ENCODE measurements at regions not wholly inside any gene's neighbourhood (a gene's known extent, or its start where the extent isn't known, plus 50 kb on each side); places are given as distances from the start of the nearest gene placed in this dataset.
"Not testable (repeated sequence)": the region's sequence is repeated elsewhere in the genome, so short reads cannot be mapped to it uniquely, and the experiment has no call there.

- no peak for DNase-seq (ENCODE audit: low spot score)
Measured at GRCh38 chr4:94014484-94015136, 186.1 kb downstream of the ATOH1 start.

DNA sequence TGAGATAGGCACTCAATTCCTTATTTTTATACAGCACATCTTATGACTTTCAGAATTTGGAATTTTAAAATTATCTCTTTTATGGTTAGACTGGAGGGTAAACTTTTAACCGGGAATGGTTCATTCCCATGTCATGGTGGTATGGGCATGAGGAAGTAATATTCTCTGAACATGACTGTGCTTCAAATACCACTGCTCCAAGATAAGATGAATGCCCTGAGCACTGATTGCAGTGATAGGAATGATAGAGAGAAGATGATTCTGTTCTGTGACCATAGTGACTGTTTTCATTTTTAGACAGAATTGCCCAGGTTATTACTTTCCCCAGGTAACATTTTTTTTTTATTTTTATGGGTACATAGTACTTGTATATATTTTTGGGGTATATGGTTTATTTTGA is 187.4 kb downstream of the ATOH1 start:
- no peak for DNase-seq (ENCODE audit: low spot score)

DNA sequence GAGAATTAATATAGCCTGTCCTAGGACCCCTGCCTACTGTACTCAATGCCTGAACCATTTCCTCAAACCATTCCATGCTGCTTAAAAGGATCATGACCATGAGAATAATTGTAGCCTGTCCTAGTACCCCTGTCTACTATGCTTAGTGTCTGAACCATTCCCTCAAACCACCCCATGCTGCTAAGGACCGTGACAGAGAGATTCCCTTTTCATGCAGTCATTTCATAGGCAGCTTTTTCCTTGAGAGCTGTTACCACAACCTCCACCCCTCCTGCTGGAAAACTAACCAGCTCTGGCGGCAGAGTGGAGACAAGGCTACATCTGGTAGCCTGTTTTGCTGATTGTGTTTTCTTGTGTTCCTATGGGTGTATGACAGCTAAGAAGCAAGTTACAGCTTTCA is 174.9 kb upstream of the SMARCAD1 start:
- peak; percentile 45 for DNase-seq (ENCODE audit: low spot score)

- peak; percentile 41 for DNase-seq (ENCODE audit: low spot score)
Measured at GRCh38 chr4:94036964-94037363, 170.7 kb upstream of the SMARCAD1 start.

DNA sequence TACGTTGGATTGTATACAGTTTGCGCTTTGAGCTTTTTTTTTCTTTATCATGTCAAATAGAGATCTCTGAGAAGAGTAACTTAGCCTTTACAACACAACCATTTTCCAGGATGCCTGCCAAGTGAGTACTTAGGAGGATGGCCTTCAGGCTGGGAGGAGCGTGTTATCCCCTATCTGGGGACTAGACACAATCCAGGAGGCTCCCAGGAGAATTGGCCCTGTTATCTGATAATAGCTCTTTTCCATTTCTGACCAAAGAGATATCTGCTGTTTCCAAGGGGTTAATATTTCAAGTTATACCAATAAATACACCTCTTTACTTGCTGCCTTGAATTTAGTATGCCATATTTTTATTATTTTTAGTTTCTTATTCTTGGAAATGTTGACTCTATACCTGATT is 169.5 kb upstream of the SMARCAD1 start:
- DNase-seq (ENCODE audit: low spot score) = peak; percentile 13

DNA sequence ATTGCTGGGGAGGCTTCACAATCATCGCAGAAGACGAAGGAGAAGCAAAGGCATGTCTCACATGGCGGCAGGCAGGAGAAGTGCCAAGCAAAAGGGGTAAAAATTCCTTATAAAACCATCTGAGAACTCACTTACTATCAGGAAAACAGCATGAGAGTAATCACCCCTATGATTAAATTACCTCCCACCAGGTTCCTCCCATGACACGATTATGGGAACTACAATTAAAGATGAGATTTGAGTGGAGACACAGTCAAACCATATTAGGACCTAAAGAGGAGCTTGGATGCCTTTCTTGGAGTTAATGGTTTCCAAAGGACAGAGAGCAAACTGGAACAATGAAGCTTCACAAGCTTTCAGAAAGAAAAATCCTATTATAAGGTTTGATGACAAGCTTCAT is 168.4 kb upstream of the SMARCAD1 start:
- DNase-seq (ENCODE audit: low spot score) = no peak

- not testable (repeated sequence) for DNase-seq (ENCODE audit: low spot score)
Measured at GRCh38 chr4:94044471-94044870, 163.2 kb upstream of the SMARCAD1 start.

DNA sequence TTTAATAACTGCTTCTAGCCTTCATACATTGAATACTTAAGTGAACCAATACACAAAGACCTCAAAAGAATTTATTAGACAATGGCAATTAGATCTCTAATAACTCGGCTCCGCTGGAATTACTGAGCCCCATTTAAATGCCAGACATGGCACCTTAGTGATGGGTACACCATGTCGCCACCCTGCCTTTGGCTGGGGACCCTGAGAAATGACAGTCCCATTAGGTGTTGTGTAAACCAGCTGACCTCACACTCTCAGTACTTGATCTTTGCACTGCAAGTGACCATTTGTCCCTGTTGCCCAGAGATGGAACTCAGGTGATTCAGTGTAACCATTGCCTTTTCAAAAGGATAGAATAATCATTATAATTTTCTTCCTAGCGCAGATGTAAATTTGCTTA is 144.6 kb upstream of the SMARCAD1 start:
- DNase-seq (ENCODE audit: low spot score) = no peak

DNA sequence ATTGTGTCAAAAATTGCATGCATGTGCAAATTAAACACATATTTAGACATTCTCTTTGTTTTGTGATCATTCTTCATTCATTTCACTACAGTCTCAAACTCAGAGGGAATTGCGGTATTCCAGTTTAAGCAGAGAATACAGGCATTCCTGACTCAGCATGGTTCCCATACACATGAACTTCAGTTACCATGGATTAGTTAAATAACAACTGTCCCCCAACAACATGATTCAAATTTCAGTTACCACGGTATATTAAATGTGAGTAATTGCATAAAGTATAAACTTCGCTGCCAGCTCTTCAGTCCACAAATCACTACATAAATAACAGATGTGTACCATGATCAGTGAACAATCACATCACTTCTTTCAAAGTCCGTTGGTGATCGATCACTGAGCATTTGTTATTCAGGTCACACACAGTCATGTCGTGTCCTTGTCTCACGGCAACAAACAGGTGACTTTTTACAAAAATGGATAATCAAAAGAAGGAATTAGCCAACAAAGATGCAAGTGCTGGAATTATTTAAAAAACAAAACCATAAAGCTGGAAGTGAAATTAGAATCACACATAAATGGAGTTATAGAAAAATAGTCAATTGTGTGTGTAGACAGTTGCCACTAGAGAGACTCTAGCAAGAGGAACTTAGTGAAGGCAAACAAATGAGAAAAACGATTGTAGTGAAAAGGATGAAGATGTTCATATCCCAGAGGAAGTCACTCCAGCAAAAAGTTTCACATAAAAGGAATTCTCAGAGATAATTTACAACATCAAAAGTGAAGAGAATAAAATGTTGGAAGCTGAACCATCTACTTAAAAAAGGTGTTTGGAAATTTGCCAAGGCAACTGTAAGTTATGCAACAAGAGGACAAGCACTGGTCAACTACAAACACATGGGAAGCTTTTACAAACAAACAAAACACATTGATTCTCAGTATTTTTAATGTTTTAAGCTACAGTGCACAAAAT is 138.6 kb upstream of the SMARCAD1 start:
- DNase-seq (ENCODE audit: low spot score) = no peak

GRCh38 chr4:94076498-94076897 is 131.2 kb upstream of the SMARCAD1 start:
- peak; percentile 1 for DNase-seq (ENCODE audit: low spot score)

DNA sequence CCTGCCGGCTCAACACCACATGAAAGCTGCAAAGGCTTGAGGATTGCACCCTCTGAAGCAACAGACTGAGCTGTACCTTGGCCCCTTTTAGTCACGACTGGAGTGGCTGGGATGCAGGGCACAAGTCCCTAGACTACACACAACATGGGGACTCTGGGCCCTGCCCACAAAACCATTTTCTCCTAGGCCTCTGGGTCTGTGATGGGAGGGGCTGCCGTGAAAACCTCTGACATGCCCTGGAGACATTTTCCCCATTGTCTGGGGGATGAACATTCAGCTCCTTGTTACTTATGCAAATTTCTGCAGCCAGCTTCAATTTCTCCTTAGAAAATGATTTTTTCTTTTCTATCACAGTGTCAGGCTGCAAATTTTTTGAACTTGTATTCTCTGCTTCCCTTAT is 123.5 kb upstream of the SMARCAD1 start:
- no peak for DNase-seq (ENCODE audit: low spot score)

GRCh38 chr4:94099141-94099540 is 108.5 kb upstream of the SMARCAD1 start:
- not testable (repeated sequence) for DNase-seq (ENCODE audit: low spot score)

GRCh38 chr4:94112644-94113043 is 95.0 kb upstream of the SMARCAD1 start:
- no peak for DNase-seq (ENCODE audit: low spot score)

DNA sequence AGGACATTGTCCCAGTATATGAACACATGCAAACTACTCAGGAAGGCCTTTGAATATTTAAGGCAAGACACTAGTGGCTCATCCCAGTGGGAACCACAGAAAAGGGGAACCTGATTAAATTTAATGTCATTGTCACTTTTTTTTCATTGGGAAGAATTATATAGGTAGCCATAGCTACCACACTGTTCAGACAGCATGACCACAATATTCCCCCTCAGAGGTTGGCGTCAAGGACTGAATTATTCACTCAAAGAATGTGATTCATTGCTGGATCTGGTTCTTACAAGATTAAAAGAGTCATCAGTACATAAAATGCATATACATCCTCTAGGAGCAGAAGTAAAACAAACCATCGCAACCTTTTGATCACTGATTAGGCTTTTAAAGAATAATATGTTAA is 92.0 kb upstream of the SMARCAD1 start:
- DNase-seq (ENCODE audit: low spot score) = no peak

- no peak for DNase-seq (ENCODE audit: low spot score)
Measured at GRCh38 chr4:94116842-94117241, 90.8 kb upstream of the SMARCAD1 start.

- DNase-seq (ENCODE audit: low spot score) = peak; percentile 11
Measured at GRCh38 chr4:94126669-94127068, 81.0 kb upstream of the SMARCAD1 start.

DNA sequence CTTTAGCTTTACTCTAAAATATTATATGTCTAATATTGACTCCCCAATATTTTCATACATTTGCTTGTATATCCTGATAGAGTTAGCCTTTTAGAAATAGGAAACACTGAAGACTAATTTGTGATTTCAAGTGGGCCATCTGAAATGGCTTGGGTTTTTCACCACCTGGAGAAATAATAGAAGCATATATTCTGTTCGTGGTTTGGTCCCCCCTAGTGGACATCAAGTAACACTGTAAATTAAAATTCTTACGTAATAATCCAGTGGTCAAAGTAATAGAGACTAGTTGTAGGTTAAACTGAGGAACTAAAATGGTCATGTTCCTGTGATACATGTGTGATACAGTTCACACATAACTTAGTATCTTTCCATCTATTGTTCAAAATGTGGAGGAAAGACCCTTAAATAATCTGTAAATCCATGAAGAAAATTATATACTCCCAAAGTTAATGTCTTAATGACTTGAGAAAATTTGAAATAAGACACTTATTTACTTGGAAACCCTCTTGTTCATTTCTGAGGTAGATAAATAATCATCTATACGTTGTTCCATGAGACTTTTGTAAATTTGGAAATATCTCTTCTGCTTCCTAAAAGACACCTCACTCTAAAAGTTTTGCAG is 79.8 kb upstream of the SMARCAD1 start:
- DNase-seq (ENCODE audit: low spot score) = peak; percentile 19

DNA sequence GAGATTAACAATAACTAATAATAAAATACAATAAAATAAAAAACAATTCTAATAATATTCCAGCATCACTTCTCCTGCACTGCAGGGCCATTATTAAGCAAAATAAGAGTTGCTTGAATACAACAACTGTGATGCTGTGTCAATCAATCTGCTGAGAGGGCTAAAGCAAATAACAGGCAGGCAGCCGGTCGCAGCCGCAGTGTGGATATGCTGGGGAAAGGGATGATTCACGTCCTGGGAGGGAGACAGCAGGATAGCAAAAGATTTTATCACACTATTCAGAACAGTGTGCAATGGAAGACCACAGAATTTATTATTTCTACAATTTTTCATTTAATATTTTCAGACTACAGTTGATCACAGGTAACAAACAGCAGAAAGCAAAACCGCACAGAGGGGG is 76.5 kb upstream of the SMARCAD1 start:
- DNase-seq (ENCODE audit: low spot score) = no peak

DNA sequence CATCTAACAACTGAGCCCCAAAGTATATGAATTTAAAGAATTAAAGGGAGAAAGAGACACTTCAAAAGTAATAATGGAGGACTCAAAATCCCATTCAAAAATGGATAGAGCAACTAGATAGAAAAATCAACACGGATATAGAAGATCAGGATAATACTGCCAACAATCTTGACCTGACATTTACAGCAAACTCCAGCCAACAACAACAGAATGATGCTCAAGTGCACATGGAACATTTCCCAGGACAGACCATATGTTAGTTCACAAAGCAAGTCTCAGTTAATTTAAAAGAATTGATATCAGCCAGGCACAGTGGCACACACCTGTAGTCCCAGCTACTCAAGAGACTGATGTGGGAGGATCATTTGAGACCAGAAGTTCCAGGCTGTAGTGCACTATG is 72.0 kb upstream of the SMARCAD1 start:
- DNase-seq (ENCODE audit: low spot score) = no peak

DNA sequence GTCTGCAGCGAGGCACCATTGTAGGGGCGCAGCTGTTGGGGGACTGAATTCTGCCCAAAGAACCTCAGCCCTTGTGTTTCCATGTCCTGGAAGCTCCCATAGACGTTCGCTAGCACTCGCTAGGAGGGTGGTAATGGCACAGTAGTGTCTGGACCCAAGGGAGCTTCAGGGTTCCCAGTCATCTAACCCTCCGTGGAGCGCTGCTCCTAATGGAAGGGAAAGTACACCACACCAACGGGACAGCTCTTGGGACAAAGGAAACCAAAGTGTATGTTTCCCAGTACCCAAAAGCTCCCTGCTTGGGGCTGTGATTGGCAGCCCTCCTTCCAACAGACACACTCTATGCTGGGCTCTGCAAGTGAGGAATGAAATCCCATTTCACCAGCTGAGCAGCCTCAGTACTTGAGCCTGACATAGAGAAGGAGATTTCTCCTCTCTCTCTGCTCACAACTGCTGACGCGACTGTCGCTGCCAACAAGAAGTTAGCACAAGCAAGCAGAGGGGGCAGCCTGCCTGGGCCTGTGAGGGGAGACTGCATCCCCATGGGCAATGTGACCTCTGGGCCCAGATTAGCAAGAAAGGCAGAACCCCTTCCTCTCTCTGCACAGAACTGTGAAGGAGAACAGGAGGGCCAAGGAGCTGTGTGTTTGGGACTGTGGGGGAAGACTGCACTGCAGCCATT is 67.6 kb upstream of the SMARCAD1 start:
- no peak for DNase-seq (ENCODE audit: low spot score)

DNA sequence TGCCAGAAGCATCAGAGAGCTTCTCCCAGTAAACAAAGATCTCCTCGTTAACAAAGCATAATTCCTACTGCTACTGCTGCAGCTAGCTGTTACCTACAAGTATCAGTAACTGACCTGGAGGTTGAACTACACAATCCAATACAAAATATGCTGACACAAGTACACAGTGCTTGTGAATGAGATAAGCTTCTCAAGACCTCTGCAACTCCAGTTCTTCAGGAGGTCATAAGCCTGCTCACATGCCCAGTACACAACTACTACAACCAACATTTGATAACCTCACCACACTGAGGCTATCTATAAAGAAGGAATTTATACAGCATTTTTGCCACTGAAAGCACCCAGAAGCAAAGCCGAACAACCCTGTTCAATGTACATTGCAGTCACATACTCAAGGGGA is 66.7 kb upstream of the SMARCAD1 start:
- DNase-seq (ENCODE audit: low spot score) = no peak

GRCh38 chr4:94148052-94148451 is 59.6 kb upstream of the SMARCAD1 start:
- not testable (repeated sequence) for DNase-seq (ENCODE audit: low spot score)
